IMR-90 (cell line): ENCODE measurements at regions not wholly inside any gene's neighbourhood (a gene's known extent, or its start where the extent isn't known, plus 50 kb on each side); places are given as distances from the start of the nearest gene placed in this dataset.

ENCODE experiments used
- ATAC-seq: fragments of 200-7000 bp; cut with Tn5 transposase; 2 replicates; pipeline ENCODE4 v1.9.1; 2020; ENCODE audit warnings: low read depth, mild to moderate bottlenecking, moderate library complexity
- BruUV-seq: library from RNA; stranded (reverse); fragments of 400-500 nt; replicated peaks from 2 replicates; lab custom pipeline; 2021; lab: Mats Ljungman, UMichigan
- CTCF ChIA-PET: fragments of 300-600 bp; formaldehyde crosslinking; extraction: SDS; loops from one replicate; lab custom pipeline; 2021; ENCODE audit warnings: antibody characterized with exemption; lab: Yijun Ruan, JAX
- POLR2A ChIA-PET: fragments of 300-600 bp; sonication (Branson Sonifier 250); formaldehyde crosslinking; loops from one replicate; lab custom pipeline; 2022; ENCODE audit warnings: antibody characterized with exemption; ENCODE audit not compliant: unreplicated experiment; lab: Charles Lee
- DNase-seq: peaks from one replicate; pipeline ENCODE4 v3.0.0; 2013
- H2AFZ ChIP-seq: replicated peaks from 2 replicates; pipeline ENCODE3; 2013; ENCODE audit warnings: low read length, mild to moderate bottlenecking; ENCODE audit not compliant: poor library complexity
- H2AK5ac ChIP-seq: 2 replicates; pipeline ENCODE4 v1.6.1; 2013; ENCODE audit warnings: low read depth, low read length, inconsistent platforms
- H2AK9ac ChIP-seq: replicated peaks from 2 replicates; pipeline ENCODE3; 2013; ENCODE audit warnings: mild to moderate bottlenecking, low read depth, low read length, moderate library complexity; ENCODE audit not compliant: poor library complexity
- H2BK120ac ChIP-seq: 2 replicates; pipeline ENCODE4 v1.6.1; 2013; ENCODE audit warnings: low read depth, low read length, inconsistent platforms
- H2BK15ac ChIP-seq: 3 replicates; pipeline ENCODE4 v1.6.1; 2013; ENCODE audit warnings: low read depth, low read length, inconsistent platforms
- H2BK20ac ChIP-seq: 2 replicates; pipeline ENCODE4 v1.6.1; 2013; ENCODE audit warnings: low read depth, mild to moderate bottlenecking, inconsistent platforms, low read length, moderate library complexity
- H2BK5ac ChIP-seq: 2 replicates; pipeline ENCODE4 v1.6.1; 2013; ENCODE audit warnings: mild to moderate bottlenecking, low read depth, low read length, inconsistent platforms; ENCODE audit not compliant: poor library complexity, severe bottlenecking
- H3K14ac ChIP-seq: replicated peaks from 2 replicates; pipeline ENCODE4 v1.6.1; 2013; ENCODE audit warnings: low read depth, low read length, inconsistent platforms
- H3K18ac ChIP-seq: 2 replicates; pipeline ENCODE4 v1.6.1; 2013; ENCODE audit warnings: low read depth, low read length, control low read depth
- H3K23ac ChIP-seq: 2 replicates; pipeline ENCODE4 v1.6.1; 2013; ENCODE audit warnings: low read depth, low read length, inconsistent platforms
- H3K27ac ChIP-seq: 2 replicates; pipeline ENCODE4 v1.5.1; 2013; ENCODE audit warnings: mild to moderate bottlenecking, control low read depth, low read length; ENCODE audit not compliant: insufficient read depth
- H3K27me3 ChIP-seq: 2 replicates; pipeline ENCODE4 v1.6.1; 2013; ENCODE audit warnings: low read length; ENCODE audit not compliant: control insufficient read depth, insufficient read depth
- H3K36me3 ChIP-seq: 2 replicates; pipeline ENCODE4 v1.6.1; 2013; ENCODE audit warnings: low read length, mixed read lengths; ENCODE audit not compliant: control insufficient read depth, insufficient read depth
- H3K4ac ChIP-seq: 2 replicates; pipeline ENCODE4 v1.6.1; 2013; ENCODE audit warnings: low read depth, low read length, inconsistent platforms
- H3K4me1 ChIP-seq: 2 replicates; pipeline ENCODE4 v1.6.1; 2013; ENCODE audit warnings: low read length, mixed read lengths; ENCODE audit not compliant: control insufficient read depth, insufficient read depth
- H3K4me2 ChIP-seq: 2 replicates; pipeline ENCODE4 v1.6.1; 2013; ENCODE audit warnings: low read depth, mild to moderate bottlenecking, control low read depth, low read length, moderate library complexity
- H3K4me3 ChIP-seq: 2 replicates; pipeline ENCODE4 v1.5.1; 2013; ENCODE audit warnings: low read depth, mild to moderate bottlenecking, control low read depth, low read length, moderate library complexity; ENCODE audit not compliant: insufficient read depth
- H3K56ac ChIP-seq: 2 replicates; pipeline ENCODE4 v1.6.1; 2013; ENCODE audit warnings: low read length, inconsistent platforms; ENCODE audit not compliant: insufficient read depth; ENCODE audit errors: extremely low read depth
- H3K79me1 ChIP-seq, 2 experiments: 2 replicates each; pipeline ENCODE4 v1.6.1; 2013; ENCODE audit warnings: low read length in 2 of 2, inconsistent platforms in 1 of 2, low read depth in 1 of 2
- H3K9ac ChIP-seq: 2 replicates; pipeline ENCODE4 v1.6.1; 2013; ENCODE audit warnings: low read depth, low read length, control low read depth
- H3K9me1 ChIP-seq: 2 replicates; pipeline ENCODE4 v1.6.1; 2013; ENCODE audit warnings: low read length, inconsistent platforms; ENCODE audit not compliant: insufficient read depth
- H3K9me3 ChIP-seq: 2 replicates; pipeline ENCODE4 v1.6.1; 2013; ENCODE audit warnings: low read length; ENCODE audit not compliant: control insufficient read depth, insufficient read depth
- H4K20me1 ChIP-seq: 2 replicates; pipeline ENCODE4 v1.6.1; 2013; ENCODE audit warnings: low read length, inconsistent platforms; ENCODE audit not compliant: insufficient read depth
- H4K5ac ChIP-seq: 2 replicates; pipeline ENCODE4 v1.6.1; 2013; ENCODE audit warnings: mild to moderate bottlenecking, low read depth, low read length, control low read depth
- H4K8ac ChIP-seq, 2 experiments: 2 replicates each; pipeline ENCODE4 v1.6.1; 2013; ENCODE audit warnings: low read depth in 2 of 2, low read length in 2 of 2, control low read depth in 1 of 2, inconsistent platforms in 1 of 2
- H4K91ac ChIP-seq: 2 replicates; pipeline ENCODE4 v1.6.1; 2013; ENCODE audit warnings: low read depth, low read length, inconsistent platforms; ENCODE audit not compliant: insufficient read depth
- BHLHE40 ChIP-seq: fragments of 150-350 bp; IDR thresholded peaks from 2 replicates; pipeline ENCODE4 v1.6.1; 2016; ENCODE audit warnings: mild to moderate bottlenecking, low read depth, low read length
- CHD1 ChIP-seq: IDR thresholded peaks from 2 replicates; pipeline ENCODE4 v1.6.1; 2012; ENCODE audit warnings: low read depth, low read length, improper control_type of control experiment
- FOS ChIP-seq: fragments of 150-350 bp; IDR thresholded peaks from 2 replicates; pipeline ENCODE4 v1.6.1; 2016; ENCODE audit warnings: low read depth, low read length
- MAFK ChIP-seq: IDR thresholded peaks from 2 replicates; pipeline ENCODE4 v1.6.1; 2012; ENCODE audit warnings: low read depth, low read length, improper control_type of control experiment
- MAZ ChIP-seq: IDR thresholded peaks from 2 replicates; pipeline ENCODE4 v1.6.1; 2012; ENCODE audit warnings: low read depth, mild to moderate bottlenecking, low read length, improper control_type of control experiment, moderate library complexity, borderline replicate concordance
- MXI1 ChIP-seq: IDR thresholded peaks from 2 replicates; pipeline ENCODE4 v1.6.1; 2012; ENCODE audit warnings: low read depth, mild to moderate bottlenecking, low read length, moderate library complexity, borderline replicate concordance
- RCOR1 ChIP-seq: IDR thresholded peaks from 2 replicates; pipeline ENCODE4 v1.6.1; 2012; ENCODE audit warnings: mild to moderate bottlenecking, low read length, improper control_type of control experiment; ENCODE audit not compliant: insufficient replicate concordance
- RFX5 ChIP-seq: IDR thresholded peaks from 2 replicates; pipeline ENCODE4 v1.8.0; 2012; ENCODE audit warnings: low read depth, mild to moderate bottlenecking, low read length, moderate library complexity
- SMC3 ChIP-seq: fragments of 150-350 bp; IDR thresholded peaks from 2 replicates; pipeline ENCODE4 v1.6.1; 2016; ENCODE audit warnings: low read depth, mild to moderate bottlenecking, antibody characterized with exemption, low read length, moderate library complexity
- WGBS, 2 experiments: methylation state at CpG; one replicate each; pipeline versions ENCODE4 v1.1.5 to v1.1.7; 2013; ENCODE audit warnings: missing lambda C conversion rate in 2 of 2; ENCODE audit not compliant: insufficient read length in 1 of 2; ENCODE audit errors: extremely low coverage in 2 of 2; 5-methylcytosine and 5-hydroxymethylcytosine counted together
- dilution Hi-C: fragments of 300-500 bp; cut with HindIII; formaldehyde crosslinking; loops from one replicate; pipeline ENCODE4 v1.14.3; 2018; ENCODE audit warnings: low sequenced_read_pairs; ENCODE audit not compliant: unreplicated experiment
- in situ Hi-C: fragments of 300-500 bp; cut with MboI; formaldehyde crosslinking; loops from 3 replicates; pipeline ENCODE4 v1.14.3; 2019; ENCODE audit warnings: low sequenced_read_pairs, inconsistent platforms, mixed read lengths
- intact Hi-C: fragments of 100-400 bp; cut with micrococcal nuclease; formaldehyde crosslinking; loops from 2 replicates; pipeline ENCODE4 v1.10.0; 2022
- TF ChIP-seq, protein P1 (sequence below): fragments of 150-350 bp; IDR thresholded peaks from 2 replicates; pipeline ENCODE4 v1.6.1; 2017; ENCODE audit warnings: mild to moderate bottlenecking, antibody characterized with exemption, low read length, low read depth
- TF ChIP-seq, protein P2 (sequence below): fragments of 150-350 bp; IDR thresholded peaks from 2 replicates; pipeline ENCODE4 v1.6.1; 2016; ENCODE audit warnings: low read depth, mild to moderate bottlenecking, low read length, moderate library complexity, borderline replicate concordance

DNA sequence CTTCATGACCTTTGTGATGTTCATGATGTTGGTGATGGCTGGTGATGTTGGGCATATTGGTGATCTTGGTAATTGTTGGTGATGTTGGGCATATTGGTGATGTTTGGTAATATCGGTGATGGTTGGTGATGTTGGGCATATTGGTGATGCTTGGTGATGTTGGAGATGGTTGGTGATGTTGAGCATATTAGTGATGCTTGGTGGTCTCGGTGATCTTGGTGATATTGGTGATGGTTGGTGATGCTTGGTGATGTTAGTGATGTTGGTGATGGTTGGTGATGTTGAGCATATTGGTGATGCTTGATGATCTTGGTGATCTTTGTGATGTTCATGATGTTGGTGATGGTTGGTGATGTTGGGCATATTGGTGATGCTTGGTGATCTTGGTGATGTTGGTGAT, 73.8 kb downstream of the IRX2 start:
- H3K27me3 ChIP-seq = no peaks in the 10 kb centered on the region
- no peak overlapping the region for H2BK120ac ChIP-seq
- no peak overlapping the region for H2BK5ac ChIP-seq
- no peaks in the 10 kb centered on the region for H3K36me3 ChIP-seq
- H4K91ac ChIP-seq = no peak overlapping the region
- H2AFZ ChIP-seq = no peak overlapping the region
- H3K4me3 ChIP-seq = no peak overlapping the region
- ATAC-seq = no peak
- H3K14ac ChIP-seq = no peak overlapping the region
- no peaks in the 10 kb centered on the region for H3K9me1 ChIP-seq
- no peaks in the 10 kb centered on the region for H4K20me1 ChIP-seq
- no peak overlapping the region for H2AK9ac ChIP-seq
- no peak overlapping the region for H3K4ac ChIP-seq
- no peak overlapping the region for H2AK5ac ChIP-seq
- no peak overlapping the region for H3K4me2 ChIP-seq
- H3K23ac ChIP-seq = no peak overlapping the region
- no peak for DNase-seq
- H4K5ac ChIP-seq = no peak overlapping the region
- intact Hi-C loops (no loop called here), in situ Hi-C loops (no loop called here), dilution Hi-C loops (no loop called here)
- H3K9me3 ChIP-seq = peaks cover 24% of the 10 kb centered on the region
- no peaks in the 10 kb centered on the region for H3K79me1 ChIP-seq
- no peak overlapping the region for H3K27ac ChIP-seq
- H3K4me1 ChIP-seq = no peaks in the 10 kb centered on the region
- no peak overlapping the region for H4K8ac ChIP-seq
- 13% methylated on average over 1 of the region's 2 CpGs; no CpG with 5 or more reads in 1 of the 2 experiments for WGBS, 2 experiments
- ChIA-PET CTCF (no interaction called here), POLR2A (no interaction called here)
- no peak overlapping the region for H3K9ac ChIP-seq
- H2BK20ac ChIP-seq = no peak overlapping the region
- TF ChIP-seq, protein P1, sequence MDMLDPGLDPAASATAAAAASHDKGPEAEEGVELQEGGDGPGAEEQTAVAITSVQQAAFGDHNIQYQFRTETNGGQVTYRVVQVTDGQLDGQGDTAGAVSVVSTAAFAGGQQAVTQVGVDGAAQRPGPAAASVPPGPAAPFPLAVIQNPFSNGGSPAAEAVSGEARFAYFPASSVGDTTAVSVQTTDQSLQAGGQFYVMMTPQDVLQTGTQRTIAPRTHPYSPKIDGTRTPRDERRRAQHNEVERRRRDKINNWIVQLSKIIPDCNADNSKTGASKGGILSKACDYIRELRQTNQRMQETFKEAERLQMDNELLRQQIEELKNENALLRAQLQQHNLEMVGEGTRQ = no peak
- TF ChIP-seq MAZ (no peak), RFX5 (no peak), BHLHE40 (no peak), SMC3 (no peak), CHD1 (no peak), MAFK (no peak), FOS (no peak), MXI1 (no peak), RCOR1 (no peak)
- TF ChIP-seq, protein P2, sequence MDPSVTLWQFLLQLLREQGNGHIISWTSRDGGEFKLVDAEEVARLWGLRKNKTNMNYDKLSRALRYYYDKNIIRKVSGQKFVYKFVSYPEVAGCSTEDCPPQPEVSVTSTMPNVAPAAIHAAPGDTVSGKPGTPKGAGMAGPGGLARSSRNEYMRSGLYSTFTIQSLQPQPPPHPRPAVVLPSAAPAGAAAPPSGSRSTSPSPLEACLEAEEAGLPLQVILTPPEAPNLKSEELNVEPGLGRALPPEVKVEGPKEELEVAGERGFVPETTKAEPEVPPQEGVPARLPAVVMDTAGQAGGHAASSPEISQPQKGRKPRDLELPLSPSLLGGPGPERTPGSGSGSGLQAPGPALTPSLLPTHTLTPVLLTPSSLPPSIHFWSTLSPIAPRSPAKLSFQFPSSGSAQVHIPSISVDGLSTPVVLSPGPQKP = no peak
- H3K18ac ChIP-seq = no peak overlapping the region
- BruUV-seq = no TSS peak
- no peak overlapping the region for H3K56ac ChIP-seq
- H2BK15ac ChIP-seq = no peak overlapping the region
